ENCODE measurements at regions not wholly inside any gene's neighbourhood (a gene's known extent, or its start where the extent isn't known, plus 50 kb on each side); places are given as distances from the start of the nearest gene placed in this dataset.

DNA sequence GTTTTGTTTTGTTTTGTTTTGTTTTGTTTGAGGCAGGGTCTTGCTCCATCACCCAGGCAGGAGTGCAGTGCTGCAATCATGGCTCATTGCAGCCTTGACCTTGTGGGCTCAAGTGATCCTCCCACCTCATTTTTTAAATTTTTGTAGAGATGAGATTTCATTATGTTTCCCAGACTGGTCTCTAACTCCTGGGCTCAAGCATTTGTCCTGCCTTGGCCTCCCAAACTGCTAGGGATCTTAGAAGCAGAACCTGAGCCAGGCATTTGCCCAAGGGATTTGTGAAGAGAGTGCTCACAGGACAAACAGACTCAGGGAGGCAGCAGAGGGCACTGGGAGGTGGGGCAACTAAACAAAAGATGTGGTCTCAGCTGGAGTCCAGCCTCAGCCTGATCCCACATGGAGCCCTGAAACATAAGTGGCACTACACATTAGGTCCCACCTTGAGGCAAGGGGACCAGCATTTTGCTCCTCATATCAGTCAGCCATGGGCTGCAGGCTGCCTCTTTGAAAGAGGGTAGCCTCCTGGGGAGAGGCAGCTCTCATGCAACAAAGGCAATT lies 86.2 kb upstream of the CMKLR1 start:
- Histone ChIP-seq H3K4me1 (no peaks in the 10 kb centered on the region), H3K4me2 (no peak overlapping the region), H3K27ac (no peak overlapping the region), H3K9me3 (0 out of 3 replicates have a peak, but pooled peaks cover 1% of the 10 kb centered on the region), H3K4me3 (no peak overlapping the region)
- FAIRE-seq (no peak), ATAC-seq (no peak), DNase-seq (ENCODE audit: low read depth in 1 of 2, low spot score in 1 of 2) (no peak)
- POLR2A ChIA-PET: no interaction called here
- CTCF ChIA-PET: no interaction called here
- no peak for TF ChIP-seq HOXB5 (CRISPR knock-in tag; IDR thresholded peaks at IDR 0.05)
- TF ChIP-seq CBX8 (IDR thresholded peaks at IDR 0.05): no peak
- TF ChIP-seq HOXB13 (CRISPR knock-in tag; IDR thresholded peaks at IDR 0.05; ENCODE audit: low read depth): no peak
- no peak for TF ChIP-seq FOSB (CRISPR knock-in tag; IDR thresholded peaks at IDR 0.05)
- no peak for TF ChIP-seq ESRRA (IDR thresholded peaks at IDR 0.05; ENCODE audit: borderline replicate concordance, low read length)
- TF ChIP-seq MAZ (IDR thresholded peaks at IDR 0.05; ENCODE audit: borderline replicate concordance, low read depth, low read length): no peak
- TF ChIP-seq RCOR1 (IDR thresholded peaks at IDR 0.05; ENCODE audit: low read depth, low read length): no peak
- no peak for TF ChIP-seq MYC (IDR thresholded peaks at IDR 0.05; ENCODE audit: borderline replicate concordance, low read length)
- TF ChIP-seq NR3C1 (IDR thresholded peaks at IDR 0.05): no peak
- TF ChIP-seq EHF (CRISPR knock-in tag; IDR thresholded peaks at IDR 0.05): no peak
- no peak for TF ChIP-seq CEBPB (IDR thresholded peaks at IDR 0.05)
- TF ChIP-seq PHF8 (IDR thresholded peaks at IDR 0.05; ENCODE audit: borderline replicate concordance, low read depth): no peak
- TF ChIP-seq RARB (CRISPR knock-in tag; IDR thresholded peaks at IDR 0.05): no peak

DNA sequence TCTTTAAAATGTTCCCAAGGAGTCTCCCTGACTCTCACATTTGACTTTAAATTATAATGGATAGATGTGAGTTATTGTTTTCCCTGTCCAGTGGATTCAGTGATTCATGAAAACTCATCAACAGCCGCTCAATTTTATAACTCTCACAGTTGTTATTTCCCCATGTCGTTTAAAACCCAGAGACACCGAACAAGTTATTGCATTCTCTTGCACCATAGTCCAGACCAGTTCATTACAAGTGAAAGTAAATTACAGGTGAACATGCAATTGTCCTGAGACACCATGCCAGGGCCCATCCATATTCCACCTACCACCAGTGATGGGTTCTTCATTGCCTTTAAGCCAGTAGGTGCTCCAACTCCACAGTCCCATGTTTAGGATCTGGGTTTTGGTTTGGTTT lies 85.7 kb upstream of the CMKLR1 start:
- ChIA-PET CTCF (no interaction called here), POLR2A (no interaction called here)
- Histone ChIP-seq H3K4me2 (no peak overlapping the region), H3K27ac (no peak overlapping the region), H3K9me3 (0 out of 3 replicates have a peak, but pooled peaks cover 6% of the 10 kb centered on the region), H3K4me1 (no peaks in the 10 kb centered on the region), H3K4me3 (no peak overlapping the region)
- 5% methylated on average over 3 of the region's 3 CpGs for WGBS (ENCODE audit: missing lambda C conversion rate)
- TF ChIP-seq, protein P1, sequence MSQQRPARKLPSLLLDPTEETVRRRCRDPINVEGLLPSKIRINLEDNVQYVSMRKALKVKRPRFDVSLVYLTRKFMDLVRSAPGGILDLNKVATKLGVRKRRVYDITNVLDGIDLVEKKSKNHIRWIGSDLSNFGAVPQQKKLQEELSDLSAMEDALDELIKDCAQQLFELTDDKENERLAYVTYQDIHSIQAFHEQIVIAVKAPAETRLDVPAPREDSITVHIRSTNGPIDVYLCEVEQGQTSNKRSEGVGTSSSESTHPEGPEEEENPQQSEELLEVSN (IDR thresholded peaks at IDR 0.05; ENCODE audit: borderline replicate concordance, low read depth): no peak
- no peak for TF ChIP-seq SREBF2 (IDR thresholded peaks at IDR 0.05)
- no peak for TF ChIP-seq RFX5 (IDR thresholded peaks at IDR 0.05)
- TF ChIP-seq PHF8 (IDR thresholded peaks at IDR 0.05; ENCODE audit: borderline replicate concordance, low read depth): no peak
- TF ChIP-seq CHD2 (IDR thresholded peaks at IDR 0.05; ENCODE audit: low read length, partially characterized antibody): no peak
- TF ChIP-seq, protein P2, sequence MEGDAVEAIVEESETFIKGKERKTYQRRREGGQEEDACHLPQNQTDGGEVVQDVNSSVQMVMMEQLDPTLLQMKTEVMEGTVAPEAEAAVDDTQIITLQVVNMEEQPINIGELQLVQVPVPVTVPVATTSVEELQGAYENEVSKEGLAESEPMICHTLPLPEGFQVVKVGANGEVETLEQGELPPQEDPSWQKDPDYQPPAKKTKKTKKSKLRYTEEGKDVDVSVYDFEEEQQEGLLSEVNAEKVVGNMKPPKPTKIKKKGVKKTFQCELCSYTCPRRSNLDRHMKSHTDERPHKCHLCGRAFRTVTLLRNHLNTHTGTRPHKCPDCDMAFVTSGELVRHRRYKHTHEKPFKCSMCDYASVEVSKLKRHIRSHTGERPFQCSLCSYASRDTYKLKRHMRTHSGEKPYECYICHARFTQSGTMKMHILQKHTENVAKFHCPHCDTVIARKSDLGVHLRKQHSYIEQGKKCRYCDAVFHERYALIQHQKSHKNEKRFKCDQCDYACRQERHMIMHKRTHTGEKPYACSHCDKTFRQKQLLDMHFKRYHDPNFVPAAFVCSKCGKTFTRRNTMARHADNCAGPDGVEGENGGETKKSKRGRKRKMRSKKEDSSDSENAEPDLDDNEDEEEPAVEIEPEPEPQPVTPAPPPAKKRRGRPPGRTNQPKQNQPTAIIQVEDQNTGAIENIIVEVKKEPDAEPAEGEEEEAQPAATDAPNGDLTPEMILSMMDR (IDR thresholded peaks at IDR 0.05): no peak
- no peak for TF ChIP-seq NR3C1 (IDR thresholded peaks at IDR 0.05)
- no peak for TF ChIP-seq FOSB (CRISPR knock-in tag; IDR thresholded peaks at IDR 0.05)
- no peak for TF ChIP-seq KDM1A (IDR thresholded peaks at IDR 0.05; ENCODE audit: low read depth)
- no peak for TF ChIP-seq HOXB13 (CRISPR knock-in tag; IDR thresholded peaks at IDR 0.05; ENCODE audit: low read depth)
- no peak for TF ChIP-seq ZC3H11A (IDR thresholded peaks at IDR 0.05)
- TF ChIP-seq, protein P3, sequence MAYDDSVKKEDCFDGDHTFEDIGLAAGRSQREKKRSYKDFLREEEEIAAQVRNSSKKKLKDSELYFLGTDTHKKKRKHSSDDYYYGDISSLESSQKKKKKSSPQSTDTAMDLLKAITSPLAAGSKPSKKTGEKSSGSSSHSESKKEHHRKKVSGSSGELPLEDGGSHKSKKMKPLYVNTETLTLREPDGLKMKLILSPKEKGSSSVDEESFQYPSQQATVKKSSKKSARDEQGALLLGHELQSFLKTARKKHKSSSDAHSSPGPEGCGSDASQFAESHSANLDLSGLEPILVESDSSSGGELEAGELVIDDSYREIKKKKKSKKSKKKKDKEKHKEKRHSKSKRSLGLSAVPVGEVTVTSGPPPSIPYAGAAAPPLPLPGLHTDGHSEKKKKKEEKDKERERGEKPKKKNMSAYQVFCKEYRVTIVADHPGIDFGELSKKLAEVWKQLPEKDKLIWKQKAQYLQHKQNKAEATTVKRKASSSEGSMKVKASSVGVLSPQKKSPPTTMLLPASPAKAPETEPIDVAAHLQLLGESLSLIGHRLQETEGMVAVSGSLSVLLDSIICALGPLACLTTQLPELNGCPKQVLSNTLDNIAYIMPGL (CRISPR knock-in tag; IDR thresholded peaks at IDR 0.05; ENCODE audit: borderline replicate concordance): no peak
- no peak for TF ChIP-seq FOSL2 (IDR thresholded peaks at IDR 0.05)
- no peak for TF ChIP-seq FOSL2 (CRISPR knock-in tag; IDR thresholded peaks at IDR 0.05)
- FAIRE-seq (no peak), ATAC-seq (no peak), DNase-seq (ENCODE audit: low read depth in 1 of 2, low spot score in 1 of 2) (no peak)
